HEK293T (cell line): ENCODE measurements at regions not wholly inside any gene's neighbourhood (a gene's known extent, or its start where the extent isn't known, plus 50 kb on each side); places are given as distances from the start of the nearest gene placed in this dataset.

ENCODE experiments used
- CTCF ChIA-PET: fragments of 350-600 bp; formaldehyde crosslinking; extraction: SDS; loops from one replicate; lab custom pipeline; 2021; ENCODE audit warnings: antibody characterized with exemption, inconsistent platforms; lab: Yijun Ruan, JAX
- POLR2A ChIA-PET: fragments of 350-600 bp; formaldehyde crosslinking; extraction: SDS; loops from one replicate; lab custom pipeline; 2020; ENCODE audit warnings: antibody characterized with exemption, inconsistent platforms; lab: Yijun Ruan, JAX
- DNase-seq: peaks from one replicate; pipeline ENCODE4 v3.0.0; 2012; ENCODE audit warnings: mixed read lengths; ENCODE audit errors: extremely low spot score
- ARNT ChIP-seq: fragments of 450-650 bp; IDR thresholded peaks from 2 replicates; pipeline ENCODE4 v1.6.1; 2017; ENCODE audit warnings: mild to moderate bottlenecking
- BHLHE40 ChIP-seq: fragments of 450-650 bp; IDR thresholded peaks from 2 replicates; pipeline ENCODE4 v1.6.1; 2016; ENCODE audit warnings: mild to moderate bottlenecking, moderate library complexity, borderline replicate concordance
- CTBP1 ChIP-seq: fragments of 450-650 bp; IDR thresholded peaks from 2 replicates; pipeline ENCODE4 v1.6.1; 2016; ENCODE audit warnings: borderline replicate concordance
- ELF4 ChIP-seq: fragments of 450-650 bp; IDR thresholded peaks from 2 replicates; pipeline ENCODE4 v1.6.1; 2017; ENCODE audit warnings: antibody characterized with exemption
- FOXA1 ChIP-seq: fragments of 450-650 bp; IDR thresholded peaks from 2 replicates; pipeline ENCODE4 v1.6.1; 2016; ENCODE audit warnings: mild to moderate bottlenecking
- FOXK2 ChIP-seq: fragments of 450-650 bp; IDR thresholded peaks from 2 replicates; pipeline ENCODE4 v1.6.1; 2016; ENCODE audit warnings: mild to moderate bottlenecking
- FOXM1 ChIP-seq: fragments of 450-650 bp; IDR thresholded peaks from 2 replicates; pipeline ENCODE4 v1.6.1; 2017; ENCODE audit warnings: mild to moderate bottlenecking, borderline replicate concordance
- HDGF ChIP-seq: fragments of 450-650 bp; IDR thresholded peaks from 2 replicates; pipeline ENCODE4 v1.6.1; 2017; ENCODE audit warnings: antibody characterized with exemption, borderline replicate concordance
- L3MBTL2 ChIP-seq: fragments of 450-650 bp; conservative IDR thresholded peaks from 2 replicates; pipeline ENCODE4 v1.6.1; 2016; ENCODE audit warnings: mild to moderate bottlenecking
- LEF1 ChIP-seq: fragments of 450-650 bp; IDR thresholded peaks from 2 replicates; pipeline ENCODE4 v1.6.1; 2017; ENCODE audit warnings: mild to moderate bottlenecking, borderline replicate concordance
- NFRKB ChIP-seq: fragments of 450-650 bp; IDR thresholded peaks from 2 replicates; pipeline ENCODE4 v1.6.1; 2016; ENCODE audit warnings: mild to moderate bottlenecking, moderate library complexity
- PKNOX1 ChIP-seq: fragments of 450-650 bp; IDR thresholded peaks from 2 replicates; pipeline ENCODE4 v1.6.1; 2016
- SP1 ChIP-seq: fragments of 450-650 bp; IDR thresholded peaks from 2 replicates; pipeline ENCODE4 v1.6.1; 2017
- SUZ12 ChIP-seq: fragments of 450-650 bp; IDR thresholded peaks from 2 replicates; pipeline ENCODE4 v1.6.1; 2016; ENCODE audit warnings: mild to moderate bottlenecking
- TARDBP ChIP-seq: fragments of 450-650 bp; IDR thresholded peaks from 2 replicates; pipeline ENCODE4 v1.6.1; 2016
- ZNF384 ChIP-seq: fragments of 450-650 bp; IDR thresholded peaks from 2 replicates; pipeline ENCODE4 v1.6.1; 2016

GRCh38 chr17:71422968-71423367, 697.9 kb upstream of the SOX9 start:
- TF ChIP-seq SUZ12 (no peak), ZNF384 (no peak), LEF1 (no peak), SP1 (no peak), HDGF (no peak), BHLHE40 (no peak), ARNT (no peak), FOXM1 (no peak), NFRKB (no peak), TARDBP (no peak), L3MBTL2 (no peak), FOXK2 (no peak), CTBP1 (no peak), FOXA1 (no peak), PKNOX1 (no peak)
- ChIA-PET CTCF (no interaction called here), POLR2A (no interaction called here)
- DNase-seq: no peak

- CTCF ChIA-PET: no interaction called here
- no peak for DNase-seq
- TF ChIP-seq FOXA1 (no peak), ZNF384 (no peak), LEF1 (no peak), FOXK2 (no peak)
- POLR2A ChIA-PET: no interaction called here
Observed at GRCh38 chr17:71423871-71424546, 696.8 kb upstream of the SOX9 start.

GRCh38 chr17:71427801-71428200, 693.0 kb upstream of the SOX9 start:
- CTCF ChIA-PET: interaction anchor here (0.6 kb wide), 1 partner anchor 1135 kb away, joined by 6 read pairs; no protein-coding TSS in a partner anchor
- no peak for DNase-seq
- TF ChIP-seq FOXK2 (no peak), BHLHE40 (no peak), ZNF384 (no peak), L3MBTL2 (no peak), ELF4 (no peak), SP1 (no peak), ARNT (no peak), TARDBP (no peak), FOXM1 (no peak)
- POLR2A ChIA-PET: no interaction called here

- DNase-seq: no peak
- ChIA-PET POLR2A (no interaction called here), CTCF (no interaction called here)
- TF ChIP-seq NFRKB: no peak
- no peak for TF ChIP-seq FOXK2
- TF ChIP-seq FOXM1: no peak
- TF ChIP-seq ARNT: no peak
- no peak for TF ChIP-seq ZNF384
- no peak for TF ChIP-seq BHLHE40
- no peak for TF ChIP-seq FOXA1
- TF ChIP-seq SP1: no peak
- no peak for TF ChIP-seq HDGF
- TF ChIP-seq TARDBP: no peak
- no peak for TF ChIP-seq SUZ12
- TF ChIP-seq CTBP1: no peak
- TF ChIP-seq ELF4: no peak
- no peak for TF ChIP-seq LEF1
- TF ChIP-seq L3MBTL2: no peak
- TF ChIP-seq PKNOX1: no peak
Observed at GRCh38 chr17:71428897-71429296, 691.9 kb upstream of the SOX9 start.

- TF ChIP-seq ARNT (no peak), ELF4 (no peak), SUZ12 (no peak), FOXK2 (no peak), BHLHE40 (no peak), FOXA1 (no peak), SP1 (no peak), TARDBP (no peak), NFRKB (no peak)
- ChIA-PET POLR2A (no interaction called here), CTCF (no interaction called here)
- no peak for DNase-seq
Observed at GRCh38 chr17:71430281-71430680, 690.5 kb upstream of the SOX9 start.

- DNase-seq: no peak
- TF ChIP-seq FOXM1: no peak
- no peak for TF ChIP-seq HDGF
- no peak for TF ChIP-seq BHLHE40
- TF ChIP-seq NFRKB: no peak
- no peak for TF ChIP-seq TARDBP
- no peak for TF ChIP-seq ZNF384
- no peak for TF ChIP-seq ARNT
- TF ChIP-seq CTBP1: no peak
- no peak for TF ChIP-seq LEF1
- no peak for TF ChIP-seq PKNOX1
- no peak for TF ChIP-seq ELF4
- TF ChIP-seq L3MBTL2: no peak
- CTCF ChIA-PET: no interaction called here
- POLR2A ChIA-PET: no interaction called here
Observed at GRCh38 chr17:71431146-71431545, 689.7 kb upstream of the SOX9 start.
